ENCODE measurements at regions not wholly inside any gene's neighbourhood (a gene's known extent, or its start where the extent isn't known, plus 50 kb on each side); places are given as distances from the start of the nearest gene placed in this dataset.
A peak's percentile ranks its signal among the peaks of the same experiment; 100 is the strongest.

DNA sequence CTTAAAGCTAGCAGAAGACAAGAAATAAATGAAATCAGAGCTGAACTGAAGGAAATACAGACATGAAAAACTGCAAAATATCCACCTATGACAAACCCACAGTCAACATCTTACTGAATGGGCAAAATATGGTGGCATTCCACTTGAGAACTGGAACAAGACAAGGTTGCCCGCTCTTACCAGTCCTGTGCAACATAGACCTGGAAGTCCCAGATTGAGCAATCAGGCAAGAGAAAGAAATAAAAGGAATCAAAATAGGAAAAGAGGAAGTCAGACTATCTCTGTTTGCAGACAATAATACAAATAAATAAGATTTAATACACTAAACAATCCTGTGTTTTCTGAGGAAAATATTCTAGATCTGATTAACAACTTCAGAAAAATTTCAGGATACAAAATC, 570.5 kb upstream of the SEMA3D start:
- TF ChIP-seq, protein P1, sequence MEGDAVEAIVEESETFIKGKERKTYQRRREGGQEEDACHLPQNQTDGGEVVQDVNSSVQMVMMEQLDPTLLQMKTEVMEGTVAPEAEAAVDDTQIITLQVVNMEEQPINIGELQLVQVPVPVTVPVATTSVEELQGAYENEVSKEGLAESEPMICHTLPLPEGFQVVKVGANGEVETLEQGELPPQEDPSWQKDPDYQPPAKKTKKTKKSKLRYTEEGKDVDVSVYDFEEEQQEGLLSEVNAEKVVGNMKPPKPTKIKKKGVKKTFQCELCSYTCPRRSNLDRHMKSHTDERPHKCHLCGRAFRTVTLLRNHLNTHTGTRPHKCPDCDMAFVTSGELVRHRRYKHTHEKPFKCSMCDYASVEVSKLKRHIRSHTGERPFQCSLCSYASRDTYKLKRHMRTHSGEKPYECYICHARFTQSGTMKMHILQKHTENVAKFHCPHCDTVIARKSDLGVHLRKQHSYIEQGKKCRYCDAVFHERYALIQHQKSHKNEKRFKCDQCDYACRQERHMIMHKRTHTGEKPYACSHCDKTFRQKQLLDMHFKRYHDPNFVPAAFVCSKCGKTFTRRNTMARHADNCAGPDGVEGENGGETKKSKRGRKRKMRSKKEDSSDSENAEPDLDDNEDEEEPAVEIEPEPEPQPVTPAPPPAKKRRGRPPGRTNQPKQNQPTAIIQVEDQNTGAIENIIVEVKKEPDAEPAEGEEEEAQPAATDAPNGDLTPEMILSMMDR (IDR thresholded peaks at IDR 0.05; ENCODE audit: low read length, missing control alignments), result no peak
- DNase-seq (ENCODE audit: low read depth), result no peak

DNA sequence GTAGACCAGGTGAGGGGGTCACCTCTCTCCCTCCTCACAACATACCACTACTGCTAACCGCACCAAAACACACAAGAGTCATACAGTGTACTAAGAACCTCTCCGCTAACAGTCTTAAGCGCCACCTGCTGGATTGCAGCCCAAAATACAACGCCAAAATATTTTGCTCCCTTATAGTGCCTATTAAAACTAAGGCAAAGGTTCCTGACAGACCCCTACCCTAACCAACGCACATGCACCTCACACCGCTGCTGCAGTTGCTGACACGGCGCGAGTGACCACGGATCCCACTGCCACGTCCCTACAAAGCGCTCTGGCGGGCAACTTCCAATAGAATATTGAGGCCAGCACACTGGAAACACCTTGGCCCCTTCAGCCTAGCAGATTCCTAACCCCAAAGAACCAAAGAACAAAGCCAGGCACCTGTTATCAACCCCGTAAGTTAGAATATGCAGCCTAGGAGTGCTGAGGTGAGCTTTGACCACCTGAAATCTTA, 563.6 kb upstream of the SEMA3D start:
- DNase-seq (ENCODE audit: low read depth), result peak; percentile 64
- H3K4me3 ChIP-seq (replicated peaks; ENCODE audit: low read depth, low read length), result no peak overlapping the region
- TF ChIP-seq, protein P1 (IDR thresholded peaks at IDR 0.05; ENCODE audit: low read length, missing control alignments), result peak; percentile 86

More for the DNA sequence above, 570.5 kb upstream of the SEMA3D start:
- H3K4me3 ChIP-seq (replicated peaks; ENCODE audit: low read depth, low read length), result no peak overlapping the region

DNA sequence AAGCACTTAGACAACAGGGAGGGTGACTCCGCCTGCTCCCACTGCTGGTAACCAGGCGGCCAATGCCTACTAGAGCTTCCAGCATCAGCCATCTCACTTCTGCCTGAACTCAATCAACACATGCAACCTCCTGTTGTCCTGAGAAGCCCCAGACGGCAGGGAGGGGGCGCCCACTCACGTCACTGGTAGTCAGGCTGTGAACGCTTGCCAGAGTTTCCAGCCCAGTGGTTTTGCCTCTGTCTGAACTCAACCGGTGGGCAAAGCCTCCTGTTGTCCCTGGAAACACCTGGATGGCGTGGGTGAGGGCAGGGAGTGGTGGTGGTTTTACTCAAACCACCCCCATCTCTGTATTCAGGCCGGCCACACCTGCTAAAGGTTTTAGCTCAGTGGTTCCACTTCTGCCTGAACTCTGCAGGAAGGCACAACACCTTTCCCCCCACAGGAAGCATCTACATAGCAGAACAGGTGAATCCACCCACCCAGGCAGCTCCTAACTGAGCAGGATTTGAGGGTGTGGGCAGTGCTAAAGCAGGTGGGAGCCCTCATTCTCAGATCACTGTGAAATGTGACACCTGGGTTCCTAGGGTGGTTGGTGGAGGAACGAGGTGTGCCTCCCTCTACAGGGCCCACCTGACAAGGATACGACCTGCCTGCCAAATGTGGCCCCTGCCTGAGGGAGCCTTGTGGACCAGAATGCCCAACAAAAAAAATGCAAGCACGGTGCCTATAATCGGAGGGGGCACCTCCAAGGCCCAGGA, 563.0 kb upstream of the SEMA3D start:
- TF ChIP-seq, protein P1 (IDR thresholded peaks at IDR 0.05; ENCODE audit: low read length, missing control alignments), result no peak
- no peak overlapping the region for H3K4me3 ChIP-seq (replicated peaks; ENCODE audit: low read depth, low read length)
- no peak for DNase-seq (ENCODE audit: low read depth)

DNA sequence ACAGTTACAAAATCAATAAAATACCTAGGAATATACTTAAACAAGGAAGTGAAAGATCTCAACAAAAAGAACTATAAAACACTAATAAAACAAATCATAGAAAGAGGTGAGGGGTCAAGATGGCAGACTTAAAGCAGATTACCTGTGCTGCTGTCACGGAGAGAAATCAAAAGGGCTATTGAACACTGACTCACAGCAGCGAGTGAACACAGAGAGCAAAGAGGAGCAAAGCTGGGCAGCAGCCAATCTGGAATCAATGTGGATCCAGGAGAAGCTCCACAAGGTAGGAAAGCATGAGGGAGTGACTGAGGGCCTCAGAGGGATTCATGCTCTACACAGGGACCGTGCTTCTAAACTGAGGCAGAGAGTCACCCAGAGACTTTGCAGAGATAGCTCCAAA, 562.0 kb upstream of the SEMA3D start:
- DNase-seq (ENCODE audit: low read depth), result no peak
- no peak overlapping the region for H3K4me3 ChIP-seq (replicated peaks; ENCODE audit: low read depth, low read length)
- TF ChIP-seq, protein P1 (IDR thresholded peaks at IDR 0.05; ENCODE audit: low read length, missing control alignments), result no peak

DNA sequence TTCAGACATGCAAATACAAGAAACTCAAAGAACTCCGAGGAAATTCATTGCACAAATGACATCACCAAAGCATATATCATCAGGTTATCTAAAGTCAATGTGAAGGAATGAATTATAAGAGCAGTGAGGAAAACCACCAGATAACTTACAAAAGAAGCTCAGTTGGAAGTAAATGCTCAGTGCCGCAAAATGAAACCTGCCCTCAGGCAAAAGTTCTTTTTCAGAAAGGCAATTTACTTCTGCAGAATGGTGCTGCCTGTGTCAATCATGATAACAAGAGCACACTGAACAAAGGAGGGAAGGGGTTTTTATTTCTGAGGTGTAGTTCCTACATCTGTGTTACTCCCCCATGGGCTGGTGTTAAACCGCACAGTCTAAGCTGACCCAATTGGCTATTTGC, 550.6 kb upstream of the SEMA3D start:
- TF ChIP-seq, protein P1 (IDR thresholded peaks at IDR 0.05; ENCODE audit: low read length, missing control alignments), result no peak
- no peak for DNase-seq (ENCODE audit: low read depth)
- no peak overlapping the region for H3K4me3 ChIP-seq (replicated peaks; ENCODE audit: low read depth, low read length)

DNA sequence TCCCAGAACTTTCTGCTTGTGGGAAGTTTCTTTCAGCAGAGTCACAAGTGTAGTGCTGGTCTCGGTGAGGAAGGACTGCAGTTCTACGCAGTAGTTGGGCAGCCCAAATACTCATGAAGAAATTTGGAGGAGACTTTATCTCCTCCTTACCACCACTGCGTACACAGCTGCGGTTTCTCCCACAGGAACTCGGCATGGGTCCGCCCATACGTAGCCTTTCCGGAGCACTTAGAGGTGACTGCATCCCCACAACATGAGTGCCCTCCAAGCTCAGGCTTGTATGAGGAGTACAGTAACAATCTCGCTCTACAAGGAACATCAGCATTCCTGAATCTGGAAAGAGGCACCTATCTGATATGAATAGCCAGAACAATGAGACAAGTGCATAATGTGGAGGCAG, 549.2 kb upstream of the SEMA3D start:
- TF ChIP-seq, protein P1 (IDR thresholded peaks at IDR 0.05; ENCODE audit: low read length, missing control alignments), result no peak
- H3K4me3 ChIP-seq (replicated peaks; ENCODE audit: low read depth, low read length), result no peak overlapping the region

DNA sequence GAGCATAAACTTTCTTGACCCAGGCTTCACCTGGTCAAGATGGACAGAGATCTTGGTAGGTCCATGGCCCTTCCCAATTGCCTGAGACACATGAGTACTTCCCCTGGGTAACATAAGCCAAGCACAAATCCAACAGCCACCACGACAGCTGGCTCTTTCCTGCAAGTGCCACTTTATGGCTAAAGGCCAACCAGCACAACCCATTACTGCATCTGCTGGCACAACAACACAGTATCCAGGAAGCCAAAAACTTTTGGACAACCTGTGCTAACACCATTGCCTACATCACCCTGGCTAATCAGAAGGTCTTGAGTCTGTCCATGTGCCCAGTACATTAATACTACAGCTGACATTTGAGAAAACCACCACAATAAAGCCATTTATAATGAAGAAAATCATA, 548.0 kb upstream of the SEMA3D start:
- TF ChIP-seq, protein P1 (IDR thresholded peaks at IDR 0.05; ENCODE audit: low read length, missing control alignments), result no peak
- no peak for DNase-seq (ENCODE audit: low read depth)
- H3K4me3 ChIP-seq (replicated peaks; ENCODE audit: low read depth, low read length), result no peak overlapping the region

More for the DNA sequence above, 549.2 kb upstream of the SEMA3D start:
- DNase-seq (ENCODE audit: low read depth), result no peak
